GM13976 (cell line): ENCODE measurements at regions not wholly inside any gene's neighbourhood (a gene's known extent, or its start where the extent isn't known, plus 50 kb on each side); places are given as distances from the start of the nearest gene placed in this dataset.

Experiments used
- DNase-seq: peaks from one replicate; pipeline ENCODE4 v3.0.0; 2012; ENCODE audit warnings: low spot score
- in situ Hi-C: fragments of 300-500 bp; cut with MboI; formaldehyde crosslinking; loops from one replicate; pipeline ENCODE4 v1.12.0; 2022; ENCODE audit warnings: low sequenced_read_pairs, mixed read lengths, inconsistent platforms; ENCODE audit not compliant: unreplicated experiment
- TF ChIP-seq, protein P1 (sequence below): IDR thresholded peaks from 2 replicates; pipeline ENCODE4 v1.5.1; 2012; ENCODE audit warnings: borderline replicate concordance, mild to moderate bottlenecking; ENCODE audit not compliant: insufficient read depth; ENCODE audit errors: extremely low read depth, missing control alignments, control extremely low read depth

GRCh38 chr19:31121501-31121900 is 227.7 kb downstream of the TSHZ3 start:
- TF ChIP-seq, protein P1, sequence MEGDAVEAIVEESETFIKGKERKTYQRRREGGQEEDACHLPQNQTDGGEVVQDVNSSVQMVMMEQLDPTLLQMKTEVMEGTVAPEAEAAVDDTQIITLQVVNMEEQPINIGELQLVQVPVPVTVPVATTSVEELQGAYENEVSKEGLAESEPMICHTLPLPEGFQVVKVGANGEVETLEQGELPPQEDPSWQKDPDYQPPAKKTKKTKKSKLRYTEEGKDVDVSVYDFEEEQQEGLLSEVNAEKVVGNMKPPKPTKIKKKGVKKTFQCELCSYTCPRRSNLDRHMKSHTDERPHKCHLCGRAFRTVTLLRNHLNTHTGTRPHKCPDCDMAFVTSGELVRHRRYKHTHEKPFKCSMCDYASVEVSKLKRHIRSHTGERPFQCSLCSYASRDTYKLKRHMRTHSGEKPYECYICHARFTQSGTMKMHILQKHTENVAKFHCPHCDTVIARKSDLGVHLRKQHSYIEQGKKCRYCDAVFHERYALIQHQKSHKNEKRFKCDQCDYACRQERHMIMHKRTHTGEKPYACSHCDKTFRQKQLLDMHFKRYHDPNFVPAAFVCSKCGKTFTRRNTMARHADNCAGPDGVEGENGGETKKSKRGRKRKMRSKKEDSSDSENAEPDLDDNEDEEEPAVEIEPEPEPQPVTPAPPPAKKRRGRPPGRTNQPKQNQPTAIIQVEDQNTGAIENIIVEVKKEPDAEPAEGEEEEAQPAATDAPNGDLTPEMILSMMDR = no peak
- DNase-seq = no peak
- in situ Hi-C loops = no loop called here

DNA sequence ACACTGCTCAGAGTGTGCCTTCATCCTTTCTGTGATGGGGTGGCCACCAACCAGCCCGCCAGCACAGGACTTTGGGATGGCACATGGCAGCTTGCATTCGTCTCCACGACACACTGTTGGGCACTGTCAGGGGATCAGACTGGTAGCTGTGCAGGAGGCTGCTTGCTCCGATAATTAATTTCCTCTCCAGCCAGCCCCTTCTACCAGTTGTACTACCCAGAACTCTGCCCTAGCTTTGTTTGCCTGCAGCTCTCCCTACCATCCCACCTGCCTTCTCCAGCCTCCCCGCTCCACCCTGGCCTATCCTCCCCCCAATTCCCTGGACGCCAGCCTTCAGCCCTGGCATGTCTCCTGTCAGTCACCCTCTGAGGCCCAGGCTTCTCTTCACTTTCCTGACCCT is 228.3 kb downstream of the TSHZ3 start:
- DNase-seq = no peak
- in situ Hi-C loops = no loop called here
- TF ChIP-seq, protein P1 = no peak

- in situ Hi-C loops = no loop called here
These were observed 229.1 kb downstream of the TSHZ3 start for GRCh38 chr19:31119951-31120690.

DNA sequence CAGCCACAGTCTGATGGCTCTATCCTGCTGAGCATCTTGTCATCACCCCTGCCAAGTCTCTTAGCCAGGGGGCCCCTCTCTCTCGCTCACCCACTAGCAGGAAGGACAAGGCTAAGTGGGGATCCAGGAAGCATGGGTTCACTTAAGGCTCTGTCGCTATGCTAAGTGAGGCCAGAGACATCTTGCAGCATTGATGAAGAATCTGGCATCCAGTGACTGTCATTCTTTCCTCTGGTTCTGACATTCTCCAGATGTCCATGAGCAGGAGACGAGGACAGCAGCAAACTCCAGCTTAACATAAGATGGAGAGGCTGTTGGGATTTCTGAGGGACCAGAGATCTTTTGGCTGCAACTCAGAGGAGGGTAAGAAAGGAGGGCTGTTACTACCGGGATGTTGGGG is 230.2 kb downstream of the TSHZ3 start:
- in situ Hi-C loops = no loop called here
- TF ChIP-seq, protein P1 = no peak
- no peak for DNase-seq

More at GRCh38 chr19:31119951-31120690, 229.1 kb downstream of the TSHZ3 start:
- DNase-seq = no peak
- TF ChIP-seq, protein P1 = no peak

- TF ChIP-seq, protein P1 = no peak
- no peak for DNase-seq
- in situ Hi-C loops = no loop called here
These were observed 230.8 kb downstream of the TSHZ3 start for GRCh38 chr19:31118287-31118955.

- in situ Hi-C loops = no loop called here
- TF ChIP-seq, protein P1 = no peak
These were observed 234.7 kb downstream of the TSHZ3 start for GRCh38 chr19:31114585-31114984.

More at GRCh38 chr19:31114585-31114984, 234.7 kb downstream of the TSHZ3 start:
- no peak for DNase-seq
